ENCODE measurements at regions not wholly inside any gene's neighbourhood (a gene's known extent, or its start where the extent isn't known, plus 50 kb on each side); places are given as distances from the start of the nearest gene placed in this dataset.

DNA sequence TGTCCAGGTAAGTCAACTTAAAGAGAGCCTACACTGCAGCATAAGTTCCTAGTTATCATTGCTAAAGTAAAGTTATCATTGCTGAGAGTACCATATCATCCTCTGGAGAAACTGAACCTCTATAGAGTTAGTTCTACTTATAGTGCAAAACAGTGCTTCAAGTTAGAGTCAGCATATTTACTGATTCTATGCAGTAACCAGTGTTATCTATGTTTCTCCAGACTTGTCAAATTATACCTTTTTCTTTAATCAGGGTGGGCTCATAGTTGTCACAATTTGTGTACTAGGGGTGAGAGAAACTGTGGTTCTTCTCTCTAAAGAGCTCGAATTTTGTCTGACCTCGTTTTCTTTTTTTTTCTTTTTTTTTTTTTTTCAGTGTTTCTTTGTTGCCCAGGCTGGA, 79.6 kb downstream of the ANXA2R start:
- no peak overlapping the region for H3K9ac ChIP-seq (ENCODE audit: low read depth in 2 of 2, low read length in 2 of 2)
- no peaks in the 10 kb centered on the region for H3K4me1 ChIP-seq
- H3K27me3 ChIP-seq = no peaks in the 10 kb centered on the region
- no peak overlapping the region for H3K27ac ChIP-seq
- TF ChIP-seq, protein P1, sequence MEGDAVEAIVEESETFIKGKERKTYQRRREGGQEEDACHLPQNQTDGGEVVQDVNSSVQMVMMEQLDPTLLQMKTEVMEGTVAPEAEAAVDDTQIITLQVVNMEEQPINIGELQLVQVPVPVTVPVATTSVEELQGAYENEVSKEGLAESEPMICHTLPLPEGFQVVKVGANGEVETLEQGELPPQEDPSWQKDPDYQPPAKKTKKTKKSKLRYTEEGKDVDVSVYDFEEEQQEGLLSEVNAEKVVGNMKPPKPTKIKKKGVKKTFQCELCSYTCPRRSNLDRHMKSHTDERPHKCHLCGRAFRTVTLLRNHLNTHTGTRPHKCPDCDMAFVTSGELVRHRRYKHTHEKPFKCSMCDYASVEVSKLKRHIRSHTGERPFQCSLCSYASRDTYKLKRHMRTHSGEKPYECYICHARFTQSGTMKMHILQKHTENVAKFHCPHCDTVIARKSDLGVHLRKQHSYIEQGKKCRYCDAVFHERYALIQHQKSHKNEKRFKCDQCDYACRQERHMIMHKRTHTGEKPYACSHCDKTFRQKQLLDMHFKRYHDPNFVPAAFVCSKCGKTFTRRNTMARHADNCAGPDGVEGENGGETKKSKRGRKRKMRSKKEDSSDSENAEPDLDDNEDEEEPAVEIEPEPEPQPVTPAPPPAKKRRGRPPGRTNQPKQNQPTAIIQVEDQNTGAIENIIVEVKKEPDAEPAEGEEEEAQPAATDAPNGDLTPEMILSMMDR (IDR thresholded peaks at IDR 0.05) = no peak
- no peak for DNase-seq
- H3K9me3 ChIP-seq = no peaks in the 10 kb centered on the region
- no peak overlapping the region for H3K4me3 ChIP-seq
- intact Hi-C loops (cut with DNase I) = no loop called here
- H3K36me3 ChIP-seq = no peaks in the 10 kb centered on the region

DNA sequence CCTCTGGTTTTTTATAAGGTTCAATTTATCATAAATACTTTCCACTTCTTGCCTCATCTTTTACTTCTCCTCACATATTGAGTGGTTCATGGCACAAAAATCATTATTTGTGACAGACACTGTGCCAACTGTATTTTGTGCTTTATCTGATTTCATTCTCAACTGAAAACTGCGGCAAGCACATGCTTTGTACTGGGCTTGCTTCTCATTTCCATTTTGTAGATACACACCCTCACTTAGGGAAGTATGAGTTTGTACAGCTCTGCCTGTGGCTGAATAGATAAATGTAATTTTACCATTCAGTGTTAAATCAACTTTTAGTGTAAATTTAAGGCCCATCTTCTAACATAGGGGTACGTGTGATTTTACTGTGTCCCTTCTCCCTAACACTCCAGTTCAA, 83.6 kb downstream of the ANXA2R start:
- DNase-seq = no peak
- intact Hi-C loops (cut with DNase I) = no loop called here
- Histone ChIP-seq H3K4me3 (no peak overlapping the region), H3K27me3 (peaks cover 24% of the 10 kb centered on the region), H3K4me1 (no peaks in the 10 kb centered on the region), H3K9ac (ENCODE audit: low read depth in 2 of 2, low read length in 2 of 2) (no peak overlapping the region), H3K9me3 (no peaks in the 10 kb centered on the region), H3K27ac (no peak overlapping the region), H3K36me3 (no peaks in the 10 kb centered on the region)
- TF ChIP-seq, protein P1 (IDR thresholded peaks at IDR 0.05) = no peak

DNA sequence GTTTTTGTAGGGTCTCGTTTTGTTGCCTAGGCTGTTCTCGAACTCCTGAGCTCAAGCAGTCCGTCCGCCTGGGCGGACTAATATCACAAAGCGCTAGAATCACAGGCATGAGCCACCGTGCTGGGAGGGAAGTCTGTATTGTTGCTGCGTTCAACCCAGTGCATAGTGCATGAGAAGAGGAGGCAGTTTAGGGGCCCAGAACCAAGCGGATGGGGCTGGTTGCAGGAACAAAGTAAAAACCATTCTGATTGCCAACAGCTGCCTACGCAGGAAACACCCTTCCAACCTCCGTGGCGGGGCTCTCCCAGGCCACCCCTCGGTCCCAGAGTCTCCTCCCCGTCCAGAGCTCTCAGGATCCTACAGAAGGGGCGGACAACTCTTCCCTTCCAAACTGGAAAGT, 87.1 kb downstream of the ANXA2R start:
- intact Hi-C loops (cut with DNase I) = loop anchor here (2.0 kb wide), 1 partner anchor 90 kb away; no protein-coding TSS in a partner anchor

DNA sequence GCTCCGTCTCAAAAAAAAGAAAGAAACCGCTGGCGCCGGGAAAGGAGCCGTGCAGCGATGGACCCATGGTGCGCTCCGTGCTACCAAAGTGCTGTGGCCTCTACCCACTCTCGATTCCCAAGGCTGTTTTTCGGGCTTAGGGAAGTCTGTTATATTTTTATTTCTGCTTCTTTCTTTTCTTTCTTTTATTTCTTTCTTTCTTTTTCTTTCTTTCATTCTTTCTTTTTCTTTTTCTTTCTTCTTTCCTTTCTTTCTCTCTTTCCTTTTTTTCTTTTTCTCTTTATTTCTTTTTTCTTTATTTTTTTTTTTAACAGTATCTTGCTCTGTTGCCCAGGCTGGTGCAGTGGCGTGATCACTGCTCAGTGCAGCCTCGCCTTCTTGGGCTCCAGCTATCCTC, 87.5 kb downstream of the ANXA2R start:
- no peak overlapping the region for H3K27ac ChIP-seq
- TF ChIP-seq, protein P1 (IDR thresholded peaks at IDR 0.05) = no peak
- no peak overlapping the region for H3K9ac ChIP-seq (ENCODE audit: low read depth in 2 of 2, low read length in 2 of 2)
- peaks cover 24% of the 10 kb centered on the region for H3K27me3 ChIP-seq
- peaks cover 10% of the 10 kb centered on the region for H3K4me1 ChIP-seq
- H3K9me3 ChIP-seq = no peaks in the 10 kb centered on the region
- intact Hi-C loops (cut with DNase I) = loop anchor here (2.0 kb wide), 1 partner anchor 90 kb away; no protein-coding TSS in a partner anchor
- no peaks in the 10 kb centered on the region for H3K36me3 ChIP-seq
- peak overlapping the region; percentile 47 for H3K4me3 ChIP-seq
- DNase-seq = no peak

More for the DNA sequence above, 87.1 kb downstream of the ANXA2R start:
- no peak for DNase-seq
- Histone ChIP-seq H3K27me3 (peaks cover 24% of the 10 kb centered on the region), H3K9me3 (no peaks in the 10 kb centered on the region), H3K4me3 (no peak overlapping the region), H3K36me3 (no peaks in the 10 kb centered on the region), H3K9ac (ENCODE audit: low read depth in 2 of 2, low read length in 2 of 2) (no peak overlapping the region), H3K27ac (no peak overlapping the region), H3K4me1 (peaks cover 10% of the 10 kb centered on the region)
- TF ChIP-seq, protein P1 (IDR thresholded peaks at IDR 0.05) = no peak

DNA sequence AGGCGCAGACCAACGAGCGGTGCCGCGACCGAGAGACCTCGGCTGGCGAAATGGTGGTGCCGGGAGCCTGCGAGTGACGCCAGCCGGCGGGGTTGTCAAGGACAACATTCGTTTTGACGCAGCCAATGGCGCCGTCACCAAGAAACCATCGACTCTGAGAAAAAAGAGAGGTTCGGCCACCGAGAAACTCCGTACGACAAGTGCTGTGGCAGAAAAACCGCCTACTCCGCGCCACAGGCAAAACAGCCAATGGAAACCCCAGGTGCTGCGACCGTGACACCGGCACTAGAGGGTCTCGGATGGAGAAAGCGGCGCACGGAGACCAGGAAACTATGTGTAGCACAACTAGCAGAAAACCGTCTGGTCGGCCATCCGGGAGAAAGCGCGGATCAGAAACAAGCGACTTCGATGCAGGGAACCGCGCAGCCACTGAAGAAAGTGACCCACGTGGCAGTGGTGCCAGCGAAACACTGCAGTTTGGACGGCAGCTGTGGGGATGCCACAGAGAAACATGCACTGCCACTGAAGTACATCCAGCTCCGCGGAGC, 88.8 kb downstream of the ANXA2R start:
- Histone ChIP-seq H3K4me1 (peaks cover 10% of the 10 kb centered on the region), H3K9ac (ENCODE audit: low read depth in 2 of 2, low read length in 2 of 2) (peak overlapping the region; percentile 72 to 86), H3K9me3 (no peaks in the 10 kb centered on the region), H3K36me3 (no peaks in the 10 kb centered on the region), H3K4me3 (peak overlapping the region; percentile 47), H3K27me3 (peaks cover 24% of the 10 kb centered on the region), H3K27ac (peak overlapping the region; percentile 82)
- intact Hi-C loops (cut with DNase I) = no loop called here
- peak; percentile 45 for DNase-seq
- TF ChIP-seq, protein P1 (IDR thresholded peaks at IDR 0.05) = no peak
